ENCODE measurements at regions not wholly inside any gene's neighbourhood (a gene's known extent, or its start where the extent isn't known, plus 50 kb on each side); places are given as distances from the start of the nearest gene placed in this dataset.

DNA sequence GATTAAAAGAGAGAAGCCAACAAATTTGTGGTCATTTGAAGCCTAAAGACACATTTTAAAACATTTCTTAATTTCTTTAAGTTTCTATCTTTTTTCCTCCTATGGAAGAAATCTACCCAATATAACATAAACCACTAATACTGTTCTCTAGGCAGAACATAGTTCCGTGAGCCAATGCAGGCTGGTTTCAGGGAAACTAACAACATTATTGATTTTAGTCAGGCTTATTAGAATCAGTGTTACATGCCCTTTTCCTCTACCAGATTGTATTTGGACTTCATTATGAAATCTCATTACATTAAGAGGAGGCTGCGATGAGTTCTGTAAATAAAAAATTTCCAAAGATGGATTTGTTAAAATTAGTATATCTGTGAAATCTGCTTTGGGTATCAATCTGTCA lies 249.9 kb downstream of the PTBP2 start:
- ChIA-PET CTCF (no interaction called here), POLR2A (no interaction called here)
- Mint-ChIP-seq H3K4me3 (no peak overlapping the region), H3K9me3 (peaks cover 11% of the 10 kb centered on the region), H3K27me3 (ENCODE audit: low read depth) (no peaks in the 10 kb centered on the region), H3K4me1 (no peaks in the 10 kb centered on the region), H3K27ac (no peak overlapping the region), H3K36me3 (no peaks in the 10 kb centered on the region)
- DNase-seq (ENCODE audit: low spot score) (no peak), ATAC-seq (no peak)
- TF ChIP-seq CREB1 (CRISPR knock-in tag; IDR thresholded peaks at IDR 0.05) (no peak), RORB (CRISPR knock-in tag; IDR thresholded peaks at IDR 0.05) (no peak)
- TF ChIP-seq, protein P1, sequence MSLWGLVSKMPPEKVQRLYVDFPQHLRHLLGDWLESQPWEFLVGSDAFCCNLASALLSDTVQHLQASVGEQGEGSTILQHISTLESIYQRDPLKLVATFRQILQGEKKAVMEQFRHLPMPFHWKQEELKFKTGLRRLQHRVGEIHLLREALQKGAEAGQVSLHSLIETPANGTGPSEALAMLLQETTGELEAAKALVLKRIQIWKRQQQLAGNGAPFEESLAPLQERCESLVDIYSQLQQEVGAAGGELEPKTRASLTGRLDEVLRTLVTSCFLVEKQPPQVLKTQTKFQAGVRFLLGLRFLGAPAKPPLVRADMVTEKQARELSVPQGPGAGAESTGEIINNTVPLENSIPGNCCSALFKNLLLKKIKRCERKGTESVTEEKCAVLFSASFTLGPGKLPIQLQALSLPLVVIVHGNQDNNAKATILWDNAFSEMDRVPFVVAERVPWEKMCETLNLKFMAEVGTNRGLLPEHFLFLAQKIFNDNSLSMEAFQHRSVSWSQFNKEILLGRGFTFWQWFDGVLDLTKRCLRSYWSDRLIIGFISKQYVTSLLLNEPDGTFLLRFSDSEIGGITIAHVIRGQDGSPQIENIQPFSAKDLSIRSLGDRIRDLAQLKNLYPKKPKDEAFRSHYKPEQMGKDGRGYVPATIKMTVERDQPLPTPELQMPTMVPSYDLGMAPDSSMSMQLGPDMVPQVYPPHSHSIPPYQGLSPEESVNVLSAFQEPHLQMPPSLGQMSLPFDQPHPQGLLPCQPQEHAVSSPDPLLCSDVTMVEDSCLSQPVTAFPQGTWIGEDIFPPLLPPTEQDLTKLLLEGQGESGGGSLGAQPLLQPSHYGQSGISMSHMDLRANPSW (CRISPR knock-in tag; conservative IDR thresholded peaks at IDR 0.05; ENCODE audit: low read depth): no peak

DNA sequence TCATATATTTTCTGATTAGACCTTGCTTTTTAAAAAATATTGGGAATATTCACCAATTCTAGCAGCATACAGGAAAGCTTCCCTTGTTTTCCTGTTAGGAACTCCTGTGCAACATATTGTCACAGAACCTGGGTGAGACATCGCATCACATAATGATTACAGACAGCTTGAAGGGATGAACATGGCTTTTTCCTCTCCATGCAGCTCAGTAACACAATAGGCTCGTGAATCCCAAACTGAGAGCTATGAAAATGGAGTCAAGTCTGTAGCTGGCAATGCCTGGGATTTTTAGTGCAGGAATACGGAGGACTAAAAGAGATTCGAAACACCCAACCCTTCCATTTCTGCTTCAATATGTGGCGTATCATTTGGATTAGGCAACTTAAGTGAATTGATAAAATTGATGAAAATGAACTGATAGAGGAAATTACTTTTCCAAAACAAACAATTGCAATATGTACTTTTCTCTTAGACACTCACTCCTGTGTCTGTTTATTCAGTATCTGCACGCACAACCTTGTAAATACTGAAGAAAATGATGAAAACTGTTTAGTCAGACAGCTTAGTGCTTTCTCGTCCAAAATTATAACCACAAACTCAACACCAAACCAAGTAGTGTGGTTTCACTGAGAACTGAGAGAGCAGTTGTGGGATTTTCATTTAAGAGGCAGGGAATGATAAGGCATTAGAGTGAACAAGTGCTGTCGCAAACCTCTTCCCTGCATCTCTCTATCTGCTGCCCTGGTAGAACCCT lies 250.4 kb downstream of the PTBP2 start:
- H3K27me3 Mint-ChIP-seq (ENCODE audit: low read depth): no peaks in the 10 kb centered on the region
- H3K4me1 Mint-ChIP-seq: no peaks in the 10 kb centered on the region
- H3K9me3 Mint-ChIP-seq: peaks cover 13% of the 10 kb centered on the region
- no peak overlapping the region for H3K4me3 Mint-ChIP-seq
- DNase-seq (ENCODE audit: low spot score): no peak
- TF ChIP-seq OVOL2 (CRISPR knock-in tag; IDR thresholded peaks at IDR 0.05; ENCODE audit: borderline replicate concordance): no peak
- TF ChIP-seq, protein P2, sequence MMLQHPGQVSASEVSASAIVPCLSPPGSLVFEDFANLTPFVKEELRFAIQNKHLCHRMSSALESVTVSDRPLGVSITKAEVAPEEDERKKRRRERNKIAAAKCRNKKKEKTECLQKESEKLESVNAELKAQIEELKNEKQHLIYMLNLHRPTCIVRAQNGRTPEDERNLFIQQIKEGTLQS (CRISPR knock-in tag; conservative IDR thresholded peaks at IDR 0.05): no peak
- TF ChIP-seq, protein P3, sequence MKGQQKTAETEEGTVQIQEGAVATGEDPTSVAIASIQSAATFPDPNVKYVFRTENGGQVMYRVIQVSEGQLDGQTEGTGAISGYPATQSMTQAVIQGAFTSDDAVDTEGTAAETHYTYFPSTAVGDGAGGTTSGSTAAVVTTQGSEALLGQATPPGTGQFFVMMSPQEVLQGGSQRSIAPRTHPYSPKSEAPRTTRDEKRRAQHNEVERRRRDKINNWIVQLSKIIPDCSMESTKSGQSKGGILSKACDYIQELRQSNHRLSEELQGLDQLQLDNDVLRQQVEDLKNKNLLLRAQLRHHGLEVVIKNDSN (CRISPR knock-in tag; IDR thresholded peaks at IDR 0.05): no peak
- ChIA-PET POLR2A (no interaction called here), CTCF (no interaction called here)
- no peaks in the 10 kb centered on the region for H3K36me3 Mint-ChIP-seq
- H3K27ac Mint-ChIP-seq: no peak overlapping the region
- ATAC-seq: no peak

DNA sequence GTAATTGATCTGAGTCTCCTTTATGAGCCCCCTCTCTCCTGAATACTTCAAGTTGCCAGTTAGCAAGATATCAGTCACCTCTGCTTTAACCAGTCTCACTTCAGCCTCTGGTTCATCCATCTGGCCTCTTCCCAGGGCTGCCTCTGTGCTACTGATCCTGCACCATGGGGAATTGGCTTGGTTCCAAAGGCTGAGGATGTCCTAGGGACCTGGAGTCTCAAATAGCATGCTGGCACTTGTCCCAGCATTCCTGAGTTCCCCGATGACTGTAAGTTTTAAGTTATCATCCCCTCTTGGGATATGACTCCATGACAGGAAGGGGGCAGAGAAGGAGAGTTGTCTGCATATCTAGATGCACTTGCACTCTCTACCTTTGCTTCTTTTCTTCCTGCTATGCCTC lies 252.0 kb downstream of the PTBP2 start:
- H3K27me3 Mint-ChIP-seq (ENCODE audit: low read depth): no peaks in the 10 kb centered on the region
- H3K4me1 Mint-ChIP-seq: peaks cover 6% of the 10 kb centered on the region
- no peak overlapping the region for H3K27ac Mint-ChIP-seq
- ChIA-PET CTCF (no interaction called here), POLR2A (interaction anchor here (0.6 kb wide), 1 partner anchor 1027 kb away, joined by 8 read pairs; no protein-coding TSS in a partner anchor)
- H3K4me3 Mint-ChIP-seq: no peak overlapping the region
- no peak for DNase-seq (ENCODE audit: low spot score)
- ATAC-seq: no peak
- H3K9me3 Mint-ChIP-seq: peaks cover 13% of the 10 kb centered on the region
- H3K36me3 Mint-ChIP-seq: no peaks in the 10 kb centered on the region
- TF ChIP-seq, protein P4, sequence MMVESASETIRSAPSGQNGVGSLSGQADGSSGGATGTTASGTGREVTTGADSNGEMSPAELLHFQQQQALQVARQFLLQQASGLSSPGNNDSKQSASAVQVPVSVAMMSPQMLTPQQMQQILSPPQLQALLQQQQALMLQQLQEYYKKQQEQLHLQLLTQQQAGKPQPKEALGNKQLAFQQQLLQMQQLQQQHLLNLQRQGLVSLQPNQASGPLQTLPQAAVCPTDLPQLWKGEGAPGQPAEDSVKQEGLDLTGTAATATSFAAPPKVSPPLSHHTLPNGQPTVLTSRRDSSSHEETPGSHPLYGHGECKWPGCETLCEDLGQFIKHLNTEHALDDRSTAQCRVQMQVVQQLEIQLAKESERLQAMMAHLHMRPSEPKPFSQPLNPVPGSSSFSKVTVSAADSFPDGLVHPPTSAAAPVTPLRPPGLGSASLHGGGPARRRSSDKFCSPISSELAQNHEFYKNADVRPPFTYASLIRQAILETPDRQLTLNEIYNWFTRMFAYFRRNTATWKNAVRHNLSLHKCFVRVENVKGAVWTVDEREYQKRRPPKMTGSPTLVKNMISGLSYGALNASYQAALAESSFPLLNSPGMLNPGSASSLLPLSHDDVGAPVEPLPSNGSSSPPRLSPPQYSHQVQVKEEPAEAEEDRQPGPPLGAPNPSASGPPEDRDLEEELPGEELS (CRISPR knock-in tag; IDR thresholded peaks at IDR 0.05): no peak
- TF ChIP-seq, protein P5, sequence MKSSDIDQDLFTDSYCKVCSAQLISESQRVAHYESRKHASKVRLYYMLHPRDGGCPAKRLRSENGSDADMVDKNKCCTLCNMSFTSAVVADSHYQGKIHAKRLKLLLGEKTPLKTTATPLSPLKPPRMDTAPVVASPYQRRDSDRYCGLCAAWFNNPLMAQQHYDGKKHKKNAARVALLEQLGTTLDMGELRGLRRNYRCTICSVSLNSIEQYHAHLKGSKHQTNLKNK (CRISPR knock-in tag; IDR thresholded peaks at IDR 0.05): no peak
- TF ChIP-seq, protein P1 (CRISPR knock-in tag; conservative IDR thresholded peaks at IDR 0.05; ENCODE audit: low read depth): no peak
- TF ChIP-seq SP1 (CRISPR knock-in tag; conservative IDR thresholded peaks at IDR 0.05): no peak
- TF ChIP-seq, protein P6, sequence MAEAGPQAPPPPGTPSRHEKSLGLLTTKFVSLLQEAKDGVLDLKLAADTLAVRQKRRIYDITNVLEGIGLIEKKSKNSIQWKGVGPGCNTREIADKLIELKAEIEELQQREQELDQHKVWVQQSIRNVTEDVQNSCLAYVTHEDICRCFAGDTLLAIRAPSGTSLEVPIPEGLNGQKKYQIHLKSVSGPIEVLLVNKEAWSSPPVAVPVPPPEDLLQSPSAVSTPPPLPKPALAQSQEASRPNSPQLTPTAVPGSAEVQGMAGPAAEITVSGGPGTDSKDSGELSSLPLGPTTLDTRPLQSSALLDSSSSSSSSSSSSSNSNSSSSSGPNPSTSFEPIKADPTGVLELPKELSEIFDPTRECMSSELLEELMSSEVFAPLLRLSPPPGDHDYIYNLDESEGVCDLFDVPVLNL (CRISPR knock-in tag; IDR thresholded peaks at IDR 0.05; ENCODE audit: borderline replicate concordance, low read depth): no peak
- TF ChIP-seq, protein P7, sequence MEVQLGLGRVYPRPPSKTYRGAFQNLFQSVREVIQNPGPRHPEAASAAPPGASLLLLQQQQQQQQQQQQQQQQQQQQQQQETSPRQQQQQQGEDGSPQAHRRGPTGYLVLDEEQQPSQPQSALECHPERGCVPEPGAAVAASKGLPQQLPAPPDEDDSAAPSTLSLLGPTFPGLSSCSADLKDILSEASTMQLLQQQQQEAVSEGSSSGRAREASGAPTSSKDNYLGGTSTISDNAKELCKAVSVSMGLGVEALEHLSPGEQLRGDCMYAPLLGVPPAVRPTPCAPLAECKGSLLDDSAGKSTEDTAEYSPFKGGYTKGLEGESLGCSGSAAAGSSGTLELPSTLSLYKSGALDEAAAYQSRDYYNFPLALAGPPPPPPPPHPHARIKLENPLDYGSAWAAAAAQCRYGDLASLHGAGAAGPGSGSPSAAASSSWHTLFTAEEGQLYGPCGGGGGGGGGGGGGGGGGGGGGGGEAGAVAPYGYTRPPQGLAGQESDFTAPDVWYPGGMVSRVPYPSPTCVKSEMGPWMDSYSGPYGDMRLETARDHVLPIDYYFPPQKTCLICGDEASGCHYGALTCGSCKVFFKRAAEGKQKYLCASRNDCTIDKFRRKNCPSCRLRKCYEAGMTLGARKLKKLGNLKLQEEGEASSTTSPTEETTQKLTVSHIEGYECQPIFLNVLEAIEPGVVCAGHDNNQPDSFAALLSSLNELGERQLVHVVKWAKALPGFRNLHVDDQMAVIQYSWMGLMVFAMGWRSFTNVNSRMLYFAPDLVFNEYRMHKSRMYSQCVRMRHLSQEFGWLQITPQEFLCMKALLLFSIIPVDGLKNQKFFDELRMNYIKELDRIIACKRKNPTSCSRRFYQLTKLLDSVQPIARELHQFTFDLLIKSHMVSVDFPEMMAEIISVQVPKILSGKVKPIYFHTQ (CRISPR knock-in tag; IDR thresholded peaks at IDR 0.05): no peak
- no peak for TF ChIP-seq ETV6 (CRISPR knock-in tag; IDR thresholded peaks at IDR 0.05)
- no peak for TF ChIP-seq ZBTB21 (CRISPR knock-in tag; IDR thresholded peaks at IDR 0.05; ENCODE audit: borderline replicate concordance)
- TF ChIP-seq, protein P8, sequence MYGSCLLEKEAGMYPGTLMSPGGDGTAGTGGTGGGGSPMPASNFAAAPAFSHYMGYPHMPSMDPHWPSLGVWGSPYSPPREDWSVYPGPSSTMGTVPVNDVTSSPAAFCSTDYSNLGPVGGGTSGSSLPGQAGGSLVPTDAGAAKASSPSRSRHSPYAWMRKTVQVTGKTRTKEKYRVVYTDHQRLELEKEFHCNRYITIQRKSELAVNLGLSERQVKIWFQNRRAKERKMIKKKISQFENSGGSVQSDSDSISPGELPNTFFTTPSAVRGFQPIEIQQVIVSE (CRISPR knock-in tag; IDR thresholded peaks at IDR 0.05; ENCODE audit: borderline replicate concordance): no peak
- TF ChIP-seq ZNF121 (CRISPR knock-in tag; IDR thresholded peaks at IDR 0.05): no peak
- no peak for TF ChIP-seq SMAD3 (CRISPR knock-in tag; IDR thresholded peaks at IDR 0.05; ENCODE audit: borderline replicate concordance)

Measured in WTC11 (cell line).